GM23338 (cell line): ENCODE measurements at regions not wholly inside any gene's neighbourhood (a gene's known extent, or its start where the extent isn't known, plus 50 kb on each side); places are given as distances from the start of the nearest gene placed in this dataset.

Experiments used
- ATAC-seq: fragments of 200-7000 bp; cut with Tn5 transposase; 3 replicates; pipeline ENCODE4 v1.9.1; 2020
- DNase-seq: peaks from one replicate; pipeline ENCODE4 v3.0.0-alpha.2; 2015; ENCODE audit warnings: low spot score
- H2AFZ ChIP-seq: fragments of 200-600 bp; sonication (generic); 2 replicates; pipeline ENCODE4 v1.8.0; 2016; ENCODE audit warnings: antibody characterized with exemption, mild to moderate bottlenecking, moderate library complexity
- H3F3A ChIP-seq: fragments of 200-600 bp; sonication (generic); replicated peaks from 2 replicates; pipeline ENCODE4 v1.8.0; 2017; ENCODE audit warnings: antibody characterized with exemption, mixed run types, low read depth
- H3K27ac ChIP-seq: fragments of 200-600 bp; sonication (generic); 2 replicates; pipeline ENCODE4 v1.6.1; 2016; ENCODE audit warnings: low read depth
- H3K27me3 ChIP-seq: fragments of 200-600 bp; sonication (generic); 2 replicates; pipeline ENCODE4 v1.8.0; 2016; ENCODE audit warnings: mild to moderate bottlenecking, mixed run types, moderate library complexity; ENCODE audit not compliant: insufficient read depth
- H3K36me3 ChIP-seq: fragments of 200-600 bp; sonication (generic); 2 replicates; pipeline ENCODE4 v1.8.0; 2016; ENCODE audit warnings: mild to moderate bottlenecking; ENCODE audit not compliant: insufficient read depth
- H3K4me1 ChIP-seq: fragments of 200-600 bp; sonication (generic); 2 replicates; pipeline ENCODE4 v1.8.0; 2016; ENCODE audit warnings: mild to moderate bottlenecking, moderate library complexity; ENCODE audit not compliant: insufficient read depth
- H3K4me2 ChIP-seq: fragments of 200-600 bp; sonication (generic); 2 replicates; pipeline ENCODE4 v1.7.1; 2017; ENCODE audit warnings: mixed run types
- H3K4me3 ChIP-seq: fragments of 200-600 bp; sonication (generic); 2 replicates; pipeline ENCODE4 v1.6.1; 2016; ENCODE audit warnings: mixed run types
- H3K79me2 ChIP-seq: fragments of 200-600 bp; sonication (generic); replicated peaks from 2 replicates; pipeline ENCODE4 v1.8.0; 2017; ENCODE audit warnings: mild to moderate bottlenecking; ENCODE audit not compliant: insufficient read depth
- H3K9me2 ChIP-seq: fragments of 200-600 bp; sonication (generic); 2 replicates; pipeline ENCODE4 v1.8.0; 2017; ENCODE audit not compliant: insufficient read depth
- H4K20me1 ChIP-seq: fragments of 200-600 bp; sonication (generic); replicated peaks from 2 replicates; pipeline ENCODE4 v1.8.0; 2017; ENCODE audit warnings: mild to moderate bottlenecking; ENCODE audit not compliant: insufficient read depth
- H3K27ac Mint-ChIP-seq: 2 replicates; pipeline ENCODE4 v1.8.0; 2020; ENCODE audit warnings: inconsistent platforms, mild to moderate bottlenecking, moderate library complexity, mixed read lengths
- H3K27me3 Mint-ChIP-seq: 3 replicates; pipeline ENCODE4 v1.8.0; 2022; ENCODE audit warnings: low read depth, mild to moderate bottlenecking, moderate library complexity, mixed read lengths, inconsistent platforms; ENCODE audit not compliant: insufficient read depth, poor library complexity
- H3K36me3 Mint-ChIP-seq: 3 replicates; pipeline ENCODE4 v1.8.0; 2021; ENCODE audit warnings: low read depth, mild to moderate bottlenecking, inconsistent platforms, moderate library complexity, mixed read lengths
- H3K4me1 Mint-ChIP-seq: 3 replicates; pipeline ENCODE4 v1.8.0; 2020; ENCODE audit warnings: mild to moderate bottlenecking, inconsistent platforms, mixed read lengths
- H3K4me3 Mint-ChIP-seq: 3 replicates; pipeline ENCODE4 v1.8.0; 2021; ENCODE audit warnings: moderate library complexity, mild to moderate bottlenecking, inconsistent platforms, mixed read lengths
- H3K9me3 Mint-ChIP-seq: 3 replicates; pipeline ENCODE4 v1.8.0; 2020; ENCODE audit warnings: moderate library complexity, mild to moderate bottlenecking, inconsistent platforms, mixed read lengths
- CREB1 ChIP-seq: fragments of 250-450 bp; sonication (Bioruptor Pico); IDR thresholded peaks from 2 replicates; pipeline ENCODE4 v1.5.0; 2020; ENCODE audit warnings: low read depth, mild to moderate bottlenecking, moderate library complexity
- CTCF ChIP-seq, 2 experiments: fragments of 200-600 bp in 1 of 2; sonication (generic) in 1 of 2; conservative IDR thresholded peaks; 2 replicates each; pipeline versions ENCODE4 v1.5.1 to v1.6.1; 2016 to 2017; ENCODE audit warnings: antibody characterized with exemption in 2 of 2, low read depth in 2 of 2, mild to moderate bottlenecking in 2 of 2, moderate library complexity in 1 of 2
- EZH2 ChIP-seq: fragments of 200-600 bp; sonication (generic); IDR thresholded peaks from one replicate; pipeline ENCODE4 v1.8.0; 2017; ENCODE audit warnings: antibody characterized with exemption, mild to moderate bottlenecking, low read depth; ENCODE audit not compliant: unreplicated experiment
- EZH2phosphoT487 ChIP-seq: fragments of 200-600 bp; sonication (generic); IDR thresholded peaks from one replicate; pipeline ENCODE4 v1.8.1; 2018; ENCODE audit warnings: antibody characterized with exemption; ENCODE audit not compliant: unreplicated experiment
- POLR2AphosphoS5 ChIP-seq: IDR thresholded peaks from 2 replicates; pipeline ENCODE4 v1.6.1; 2016; ENCODE audit warnings: antibody characterized with exemption, low read depth
- STAT1 ChIP-seq: IDR thresholded peaks from one replicate; pipeline ENCODE4 v1.6.1; 2016; ENCODE audit warnings: antibody characterized with exemption; ENCODE audit not compliant: unreplicated experiment
- ZNF331 ChIP-seq: fragments of 250-450 bp; sonication (Bioruptor Pico); IDR thresholded peaks from 2 replicates; pipeline ENCODE4 v1.5.0; 2020; ENCODE audit warnings: low read depth, mild to moderate bottlenecking, moderate library complexity
- ZNF462 ChIP-seq: fragments of 250-450 bp; sonication (Bioruptor Pico); IDR thresholded peaks from 2 replicates; pipeline ENCODE4 v1.5.0; 2020; ENCODE audit warnings: mild to moderate bottlenecking, moderate library complexity

- no peaks in the 10 kb centered on the region for H3K9me2 ChIP-seq
- Mint-ChIP-seq H3K27me3 (no peaks in the 10 kb centered on the region), H3K27ac (no peak overlapping the region), H3K4me1 (peaks cover 10% of the 10 kb centered on the region; the same call in 2 of the 3 replicates), H3K9me3 (no peaks in the 10 kb centered on the region), H3K36me3 (no peaks in the 10 kb centered on the region), H3K4me3 (no peak overlapping the region)
- DNase-seq (no peak), ATAC-seq (no peak)
- no peak overlapping the region for H3K27ac ChIP-seq
- TF ChIP-seq ZNF331 (CRISPR knock-in tag) (no peak), CREB1 (no peak), ZNF462 (CRISPR knock-in tag) (no peak), EZH2phosphoT487 (no peak), POLR2AphosphoS5 (no peak), CTCF (conservative IDR thresholded peaks at IDR 0.05; ENCODE audit: low read depth in 2 of 2) (no peak), STAT1 (no peak), EZH2 (no peak)
- H3K4me2 ChIP-seq, result no peak overlapping the region
- H3K4me1 ChIP-seq, result no peaks in the 10 kb centered on the region
- no peaks in the 10 kb centered on the region for H3K27me3 ChIP-seq
- no peaks in the 10 kb centered on the region for H4K20me1 ChIP-seq
- no peaks in the 10 kb centered on the region for H3K36me3 ChIP-seq
- H3K79me2 ChIP-seq, result no peaks in the 10 kb centered on the region
- H3K4me3 ChIP-seq, result no peak overlapping the region
- H3F3A ChIP-seq, result no peaks in the 10 kb centered on the region
- H2AFZ ChIP-seq, result no peak overlapping the region
Measured at GRCh38 chr9:78671785-78672184, 374.9 kb downstream of the PSAT1 start.
